SK-N-MC (cell line): ENCODE measurements at regions not wholly inside any gene's neighbourhood (a gene's known extent, or its start where the extent isn't known, plus 50 kb on each side); places are given as distances from the start of the nearest gene placed in this dataset.

Experiments used
- DNase-seq: peaks from one replicate; pipeline ENCODE4 v3.0.0-alpha.2; 2011; ENCODE audit warnings: low read depth, low spot score
- H3K27ac ChIP-seq: fragments of 200-600 bp; sonication (generic); 2 replicates; pipeline ENCODE4 v1.5.1; 2016; ENCODE audit warnings: mixed run types
- H3K36me3 ChIP-seq: fragments of 200-600 bp; sonication (generic); 2 replicates; pipeline ENCODE4 v1.6.1; 2017; ENCODE audit warnings: antibody characterized with exemption, low read length, mixed read lengths; ENCODE audit not compliant: insufficient read depth
- H3K4me3 ChIP-seq: fragments of 200-600 bp; sonication (generic); 2 replicates; pipeline ENCODE4 v1.5.1; 2016
- H3K9ac ChIP-seq: fragments of 200-600 bp; sonication (generic); 2 replicates; pipeline ENCODE4 v1.8.0; 2017; ENCODE audit warnings: mixed run types, mixed read lengths; ENCODE audit not compliant: insufficient read length
- H3K9me3 ChIP-seq: fragments of 200-600 bp; sonication (generic); 2 replicates; pipeline ENCODE4 v1.6.1; 2017; ENCODE audit warnings: low read depth, mild to moderate bottlenecking, antibody characterized with exemption, low read length, moderate library complexity, mixed read lengths
- EZH2 ChIP-seq: fragments of 200-600 bp; sonication (generic); IDR thresholded peaks from one replicate; pipeline ENCODE4 v1.6.1; 2017; ENCODE audit warnings: antibody characterized with exemption
- FOXP2 ChIP-seq: optimal IDR thresholded peaks from 2 replicates; pipeline ENCODE3; 2011; ENCODE audit warnings: mild to moderate bottlenecking, moderate library complexity; ENCODE audit not compliant: insufficient read depth; ENCODE audit errors: extremely low read length, control extremely low read depth
- POLR2AphosphoS5 ChIP-seq: IDR thresholded peaks from 2 replicates; pipeline ENCODE4 v1.6.1; 2012; ENCODE audit warnings: mild to moderate bottlenecking, low read depth, low read length, borderline replicate concordance

- Histone ChIP-seq H3K36me3 (no peaks in the 10 kb centered on the region), H3K4me3 (no peak overlapping the region), H3K9me3 (no peaks in the 10 kb centered on the region), H3K27ac (no peak overlapping the region), H3K9ac (no peak overlapping the region)
- no peak for DNase-seq
- no peak for TF ChIP-seq FOXP2
- no peak for TF ChIP-seq POLR2AphosphoS5
- TF ChIP-seq EZH2: no peak
Measured at GRCh38 chr10:131653554-131654470, 247.0 kb upstream of the PPP2R2D start.

DNA sequence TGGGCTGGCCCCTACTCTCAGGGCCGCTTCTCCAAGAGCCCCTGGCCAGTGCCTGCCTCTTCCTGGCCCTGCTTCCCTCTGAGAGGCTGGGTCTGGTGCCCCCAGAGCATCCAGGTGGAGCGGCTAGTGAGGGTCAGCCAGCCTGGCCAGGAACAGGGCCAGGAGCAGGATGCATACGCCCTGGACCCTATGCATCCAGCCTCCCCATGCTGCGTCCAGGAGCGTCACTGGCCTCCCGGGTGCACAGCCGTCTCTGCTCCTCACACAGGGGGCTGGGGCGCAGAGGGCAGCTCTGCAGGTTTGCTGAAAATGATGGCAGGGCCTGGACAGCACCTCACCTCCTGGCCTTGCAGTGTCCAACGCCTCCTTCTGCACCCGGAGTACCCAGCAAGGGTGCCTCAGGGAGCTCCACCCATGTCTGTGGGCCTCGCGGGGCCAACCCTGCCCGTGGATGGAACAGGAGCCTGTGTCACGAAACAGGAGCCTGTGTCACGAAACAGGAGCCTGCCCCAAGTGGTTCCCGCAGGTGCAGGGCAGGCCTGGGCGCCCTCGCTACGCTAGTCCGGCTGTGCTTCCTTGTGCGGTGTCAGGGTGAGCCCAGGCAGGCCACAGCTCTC lies 246.2 kb upstream of the PPP2R2D start:
- H3K4me3 ChIP-seq: no peak overlapping the region
- TF ChIP-seq EZH2 (no peak), POLR2AphosphoS5 (no peak), FOXP2 (no peak)

DNA sequence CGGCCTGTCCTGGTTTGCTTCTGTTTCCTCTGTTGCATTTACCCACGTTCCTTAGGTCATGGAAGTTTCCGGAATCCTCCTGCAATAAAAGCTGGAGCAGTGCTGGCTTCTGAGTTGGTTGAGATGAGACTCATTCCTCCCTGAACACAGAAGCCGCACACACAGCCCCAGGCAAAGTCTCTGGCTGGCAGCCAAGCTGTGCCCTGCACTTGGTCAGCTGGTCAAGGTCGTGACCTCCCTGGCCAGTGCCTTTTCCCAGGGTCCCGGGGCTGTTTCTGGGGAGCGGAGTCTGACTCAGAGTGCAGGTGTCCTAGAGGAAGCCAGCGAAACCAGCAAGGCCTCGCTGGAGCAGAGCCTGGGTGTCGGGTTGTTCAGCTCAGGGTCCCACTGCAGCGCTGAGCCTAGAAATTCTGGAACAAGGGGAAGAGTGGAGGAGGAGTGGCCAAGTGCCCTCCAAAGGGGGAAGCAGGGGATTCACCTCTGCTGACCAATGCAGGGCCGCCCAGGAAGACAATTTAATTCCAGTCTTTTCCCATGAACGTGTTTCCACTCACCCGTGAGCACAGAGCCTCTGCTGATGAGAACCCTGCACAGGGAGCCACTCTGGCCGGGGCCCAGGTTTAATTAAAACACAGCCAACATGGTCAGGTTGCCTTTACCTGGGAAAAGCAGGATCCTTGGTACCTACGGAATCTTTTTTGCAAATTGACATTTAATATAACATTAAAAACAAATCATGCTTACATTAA lies 245.5 kb upstream of the PPP2R2D start:
- no peak overlapping the region for H3K27ac ChIP-seq
- no peak for DNase-seq
- H3K9me3 ChIP-seq: no peaks in the 10 kb centered on the region
- no peak overlapping the region for H3K4me3 ChIP-seq
- no peaks in the 10 kb centered on the region for H3K36me3 ChIP-seq
- TF ChIP-seq EZH2 (no peak), POLR2AphosphoS5 (no peak), FOXP2 (no peak)
- H3K9ac ChIP-seq: no peak overlapping the region

More for the DNA sequence above, 246.2 kb upstream of the PPP2R2D start:
- no peaks in the 10 kb centered on the region for H3K36me3 ChIP-seq
- no peak overlapping the region for H3K27ac ChIP-seq
- no peak overlapping the region for H3K9ac ChIP-seq
- H3K9me3 ChIP-seq: no peaks in the 10 kb centered on the region
- no peak for DNase-seq

DNA sequence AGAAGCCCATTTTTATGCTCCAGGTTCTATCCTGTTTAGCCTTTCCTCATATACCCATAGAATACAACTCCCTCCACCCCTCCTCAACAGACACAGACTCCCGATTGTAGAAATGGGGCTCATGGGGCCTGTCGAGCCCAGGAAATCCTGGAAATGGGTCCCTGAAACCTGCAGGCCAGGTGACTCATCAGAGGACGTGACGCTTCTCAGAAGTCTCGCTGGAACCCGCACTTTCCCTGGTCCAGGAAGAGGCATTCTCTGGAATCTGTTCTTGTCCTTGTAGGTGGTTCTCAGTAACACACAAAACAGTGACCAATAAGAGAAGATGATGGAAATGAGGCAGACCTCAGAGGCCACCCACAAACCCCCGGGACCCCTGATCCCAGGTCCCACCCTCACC lies 244.8 kb upstream of the PPP2R2D start:
- TF ChIP-seq EZH2 (no peak), POLR2AphosphoS5 (no peak), FOXP2 (no peak)
- Histone ChIP-seq H3K9me3 (no peaks in the 10 kb centered on the region), H3K27ac (no peak overlapping the region), H3K4me3 (no peak overlapping the region), H3K9ac (no peak overlapping the region), H3K36me3 (no peaks in the 10 kb centered on the region)
- no peak for DNase-seq

DNA sequence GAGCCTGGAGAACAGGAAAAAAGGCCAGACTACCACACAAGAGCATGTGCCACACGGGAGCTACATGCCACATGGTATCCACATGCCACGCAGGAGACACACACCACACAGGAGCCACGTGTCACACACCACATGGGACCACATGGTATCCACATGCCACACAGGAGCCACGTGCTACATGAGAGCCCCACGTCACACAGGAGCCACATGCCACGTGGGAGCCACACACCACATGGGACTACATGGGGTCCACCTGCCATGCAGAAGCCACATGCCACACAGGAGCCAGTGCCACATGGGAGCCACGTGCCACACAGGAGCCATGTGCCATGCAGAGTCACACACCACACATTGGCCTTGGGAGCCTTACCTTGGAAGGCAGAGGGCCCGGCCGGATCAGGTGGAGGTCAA lies 244.4 kb upstream of the PPP2R2D start:
- no peak overlapping the region for H3K4me3 ChIP-seq
- DNase-seq: no peak
- TF ChIP-seq FOXP2 (no peak), POLR2AphosphoS5 (no peak), EZH2 (no peak)
- no peaks in the 10 kb centered on the region for H3K36me3 ChIP-seq
- no peak overlapping the region for H3K27ac ChIP-seq
- H3K9ac ChIP-seq: no peak overlapping the region
- no peaks in the 10 kb centered on the region for H3K9me3 ChIP-seq

DNA sequence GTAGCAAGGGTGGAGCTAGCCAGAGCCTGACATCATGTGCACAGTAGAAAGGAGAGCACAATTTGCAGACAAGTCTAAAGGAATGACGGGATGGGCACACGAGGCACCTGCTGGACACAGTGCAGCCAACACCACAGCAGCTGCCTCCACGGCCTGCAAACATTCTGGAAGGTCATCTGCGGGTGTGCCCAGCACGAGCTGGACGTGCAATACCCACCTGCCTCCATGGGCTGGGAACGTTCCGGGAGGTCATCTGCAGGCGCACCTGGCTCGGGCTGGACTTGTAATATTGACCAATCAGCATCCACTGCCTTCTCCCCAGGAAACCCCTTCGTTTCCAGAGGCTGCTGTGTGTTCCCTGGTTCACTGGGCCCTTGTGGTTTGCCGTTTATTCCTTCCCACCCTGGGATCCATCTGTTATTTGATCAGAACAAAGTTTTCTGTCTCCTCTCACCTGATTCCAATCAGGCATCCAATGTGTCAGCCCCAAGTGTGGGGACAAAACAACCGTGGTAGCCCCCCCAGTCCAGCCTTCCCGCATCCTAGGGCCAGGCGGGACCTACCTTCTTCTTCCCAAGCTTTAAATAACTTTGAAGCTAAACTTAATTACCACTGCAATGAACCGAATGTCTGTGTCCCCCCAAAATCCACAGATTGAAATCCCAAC lies 243.4 kb upstream of the PPP2R2D start:
- Histone ChIP-seq H3K27ac (no peak overlapping the region), H3K9ac (no peak overlapping the region), H3K4me3 (no peak overlapping the region), H3K9me3 (no peaks in the 10 kb centered on the region), H3K36me3 (no peaks in the 10 kb centered on the region)
- TF ChIP-seq FOXP2: no peak
- no peak for TF ChIP-seq EZH2
- TF ChIP-seq POLR2AphosphoS5: no peak
- no peak for DNase-seq

GRCh38 chr10:131657985-131658330 lies 242.8 kb upstream of the PPP2R2D start:
- Histone ChIP-seq H3K9ac (no peak overlapping the region), H3K4me3 (no peak overlapping the region), H3K27ac (no peak overlapping the region), H3K36me3 (no peaks in the 10 kb centered on the region), H3K9me3 (no peaks in the 10 kb centered on the region)
- DNase-seq: no peak
- TF ChIP-seq FOXP2 (no peak), POLR2AphosphoS5 (no peak), EZH2 (no peak)
